ENCODE measurements at regions not wholly inside any gene's neighbourhood (a gene's known extent, or its start where the extent isn't known, plus 50 kb on each side); places are given as distances from the start of the nearest gene placed in this dataset.

DNA sequence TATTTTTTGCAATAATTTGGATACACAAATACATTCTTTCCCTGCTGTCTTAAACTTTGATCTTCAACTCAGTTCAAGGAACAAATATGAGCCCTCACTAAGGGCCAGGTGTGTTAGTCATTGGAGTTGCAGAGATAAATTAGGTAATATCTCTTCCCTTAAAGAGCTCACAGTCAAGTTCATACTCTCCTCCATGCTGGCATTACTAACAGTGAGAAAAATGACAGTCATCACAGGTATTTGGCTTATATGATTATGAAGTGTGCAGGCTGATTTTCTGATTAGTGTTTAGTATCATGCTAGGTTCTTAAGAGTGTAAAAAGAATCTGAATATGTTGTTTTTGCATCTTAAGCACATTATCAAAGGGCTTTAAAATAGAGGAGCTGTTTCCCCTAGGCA, 594.7 kb downstream of the CCER1 start:
- no peak for TF ChIP-seq GATA3 (IDR thresholded peaks at IDR 0.05; ENCODE audit: low read depth, low read length)
- TF ChIP-seq GATA2 (IDR thresholded peaks at IDR 0.05; ENCODE audit: low read depth, low read length), result no peak

Measured in SH-SY5Y (cell line).